Naive thymus-derived CD4-positive, alpha-beta T cell (primary cell): ENCODE measurements at regions not wholly inside any gene's neighbourhood (a gene's known extent, or its start where the extent isn't known, plus 50 kb on each side); places are given as distances from the start of the nearest gene placed in this dataset.
"Not testable (repeated sequence)": the region's sequence is repeated elsewhere in the genome, so short reads cannot be mapped to it uniquely, and the experiment has no call there.

Source experiments
- ATAC-seq: fragments of 150-1000 bp; cut with Tn5 transposase; 2 replicates; pipeline ENCODE4 v1.10.0; 2021; ENCODE audit warnings: mild to moderate bottlenecking, moderate library complexity
- CTCF ChIA-PET: fragments of 350-600 bp; sonication (Branson Sonifier 250); formaldehyde crosslinking; loops from one replicate; lab custom pipeline; 2021; ENCODE audit warnings: antibody characterized with exemption; lab: Charles Lee
- POLR2A ChIA-PET: fragments of 350-600 bp; sonication (Branson Sonifier 250); formaldehyde crosslinking; loops from one replicate; lab custom pipeline; 2021; ENCODE audit warnings: antibody characterized with exemption, inconsistent platforms; lab: Charles Lee
- DNase-seq, 9 donors: peaks; one replicate each; pipeline versions ENCODE4 v3.0.0 to v3.0.0-alpha.2; 2020 to 2022; ENCODE audit warnings: mixed read lengths in 1 of 9
- H3K27ac ChIP-seq: one replicate; pipeline ENCODE4 v1.7.0; 2013; ENCODE audit warnings: mild to moderate bottlenecking, low read depth, low read length, moderate library complexity
- H3K27me3 ChIP-seq, 2 donors: one replicate each; pipeline ENCODE4 v1.7.0; 2013; ENCODE audit warnings: low read length in 2 of 2, mild to moderate bottlenecking in 2 of 2, moderate library complexity in 2 of 2; ENCODE audit not compliant: control insufficient read depth in 2 of 2, insufficient read depth in 2 of 2
- H3K36me3 ChIP-seq, 3 experiments: 1 replicate in 2 of 3; 2 replicates in 1 of 3; pipeline ENCODE4 v1.7.0; 2013; ENCODE audit warnings: low read length in 3 of 3, mild to moderate bottlenecking in 3 of 3, moderate library complexity in 1 of 3; ENCODE audit not compliant: insufficient read depth in 3 of 3, control insufficient read depth in 2 of 3
- H3K4me1 ChIP-seq, 2 donors: one replicate each; pipeline ENCODE4 v1.7.0; 2013; ENCODE audit warnings: low read length in 2 of 2, mild to moderate bottlenecking in 2 of 2, moderate library complexity in 1 of 2; ENCODE audit not compliant: control insufficient read depth in 2 of 2, insufficient read depth in 2 of 2
- H3K4me3 ChIP-seq: 2 replicates; pipeline ENCODE4 v1.7.0; 2013; ENCODE audit warnings: mild to moderate bottlenecking, low read length
- H3K9me3 ChIP-seq, 3 experiments: 1 replicate in 2 of 3; 2 replicates in 1 of 3; pipeline ENCODE4 v1.7.0; 2013; ENCODE audit warnings: low read length in 3 of 3; ENCODE audit not compliant: control insufficient read depth in 2 of 3
- H3K27ac Mint-ChIP-seq, 9 donors: one replicate each; pipeline ENCODE4 v1.8.0; 2020 to 2022; ENCODE audit warnings: mixed read lengths in 9 of 9, mild to moderate bottlenecking in 8 of 9, moderate library complexity in 5 of 9, inconsistent platforms in 2 of 9
- H3K27me3 Mint-ChIP-seq, 5 donors: one replicate each; pipeline ENCODE4 v1.8.0; 2021 to 2022; ENCODE audit warnings: mixed read lengths in 5 of 5, mild to moderate bottlenecking in 1 of 5
- H3K36me3 Mint-ChIP-seq, 5 donors: one replicate each; pipeline ENCODE4 v1.8.0; 2020 to 2022; ENCODE audit warnings: mixed read lengths in 5 of 5, mild to moderate bottlenecking in 3 of 5, inconsistent platforms in 1 of 5
- H3K4me1 Mint-ChIP-seq, 7 donors: one replicate each; pipeline ENCODE4 v1.8.0; 2020 to 2022; ENCODE audit warnings: mixed read lengths in 7 of 7, mild to moderate bottlenecking in 3 of 7, inconsistent platforms in 1 of 7
- H3K4me3 Mint-ChIP-seq, 10 donors: one replicate each; pipeline ENCODE4 v1.8.0; 2020 to 2022; ENCODE audit warnings: mild to moderate bottlenecking in 10 of 10, mixed read lengths in 10 of 10, moderate library complexity in 6 of 10, inconsistent platforms in 2 of 10
- H3K9me3 Mint-ChIP-seq, 11 donors: one replicate each; pipeline ENCODE4 v1.8.0; 2020 to 2022; ENCODE audit warnings: mixed read lengths in 11 of 11, mild to moderate bottlenecking in 4 of 11, inconsistent platforms in 1 of 11, moderate library complexity in 1 of 11
- intact Hi-C, 2 donors: fragments of 100-400 bp; cut with micrococcal nuclease; formaldehyde crosslinking; loops; one replicate each; pipeline ENCODE4 v1.15.1; 2023

- H3K4me3 ChIP-seq, H3K36me3 ChIP-seq, DNase-seq, POLR2A ChIA-PET, H3K4me1 Mint-ChIP-seq, CTCF ChIA-PET, H3K27me3 ChIP-seq, H3K4me3 Mint-ChIP-seq, H3K27ac Mint-ChIP-seq, H3K4me1 ChIP-seq, ATAC-seq, intact Hi-C loops, H3K27ac ChIP-seq, H3K9me3 ChIP-seq: not testable (repeated sequence)
- peaks cover 0 to 12% (median 0%) of the 10 kb centered on the region in 5 donors for H3K36me3 Mint-ChIP-seq
- peaks cover 30 to 54% (median 43%) of the 10 kb centered on the region in 5 donors for H3K27me3 Mint-ChIP-seq
- peaks cover 0 to 19% (median 8%) of the 10 kb centered on the region in 11 donors for H3K9me3 Mint-ChIP-seq
Measured at GRCh38 chr9:767061-767561, 74.4 kb upstream of the DMRT1 start.

- peaks cover 0 to 32% (median 15%) of the 10 kb centered on the region in 11 donors for H3K9me3 Mint-ChIP-seq
- Histone ChIP-seq H3K9me3 (no peaks in the 10 kb centered on the region), H3K27ac (no peak overlapping the region), H3K4me1 (no peaks in the 10 kb centered on the region), H3K4me3 (no peak overlapping the region), H3K36me3 (no peaks in the 10 kb centered on the region), H3K27me3 (no peaks in the 10 kb centered on the region)
- CTCF ChIA-PET: no interaction called here
- intact Hi-C loops: no loop called here
- H3K27ac Mint-ChIP-seq: no peak overlapping the region
- ATAC-seq (no peak), DNase-seq (no peak)
- no peak overlapping the region for H3K4me3 Mint-ChIP-seq
- H3K4me1 Mint-ChIP-seq: peaks cover 0 to 2% (median 0%) of the 10 kb centered on the region in 7 donors
- H3K36me3 Mint-ChIP-seq: peaks cover 0 to 7% (median 0%) of the 10 kb centered on the region in 5 donors
- POLR2A ChIA-PET: no interaction called here
- peaks cover 2 to 48% (median 26%) of the 10 kb centered on the region in 5 donors for H3K27me3 Mint-ChIP-seq
Measured at GRCh38 chr9:776086-776485, 65.4 kb upstream of the DMRT1 start.

- Histone ChIP-seq H3K4me3 (no peak overlapping the region), H3K27me3 (no peaks in the 10 kb centered on the region), H3K4me1 (no peaks in the 10 kb centered on the region), H3K27ac (no peak overlapping the region), H3K36me3 (no peaks in the 10 kb centered on the region), H3K9me3 (no peaks in the 10 kb centered on the region)
- CTCF ChIA-PET: interaction anchor here (0.7 kb wide), 1 partner anchor 331 kb away, joined by 3 read pairs; no protein-coding TSS in a partner anchor
- Mint-ChIP-seq H3K4me1 (no peaks in the 10 kb centered on the region), H3K36me3 (peaks cover 0 to 7% (median 0%) of the 10 kb centered on the region in 5 donors), H3K9me3 (peaks cover 0 to 32% (median 14%) of the 10 kb centered on the region in 11 donors), H3K27ac (no peak overlapping the region), H3K4me3 (no peak overlapping the region), H3K27me3 (peaks cover 2 to 47% (median 26%) of the 10 kb centered on the region in 5 donors)
- DNase-seq: no peak
- ATAC-seq: no peak
- intact Hi-C loops: no loop called here
- POLR2A ChIA-PET: no interaction called here
Measured at GRCh38 chr9:777978-778377, 63.5 kb upstream of the DMRT1 start.

GRCh38 chr9:784202-784601, 57.3 kb upstream of the DMRT1 start:
- H3K27ac ChIP-seq: no peak overlapping the region
- Mint-ChIP-seq H3K27ac (no peak overlapping the region), H3K27me3 (peaks cover 2 to 22% (median 7%) of the 10 kb centered on the region in 5 donors), H3K9me3 (peaks cover 0 to 4% (median 0%) of the 10 kb centered on the region in 11 donors), H3K4me3 (no peak overlapping the region), H3K36me3 (no peaks in the 10 kb centered on the region), H3K4me1 (no peaks in the 10 kb centered on the region)
- ChIA-PET POLR2A (no interaction called here), CTCF (no interaction called here)
- H3K4me1 ChIP-seq: no peaks in the 10 kb centered on the region
- no peaks in the 10 kb centered on the region for H3K9me3 ChIP-seq
- H3K27me3 ChIP-seq: no peaks in the 10 kb centered on the region
- intact Hi-C loops: no loop called here
- H3K36me3 ChIP-seq: no peaks in the 10 kb centered on the region
- DNase-seq: no peak
- ATAC-seq: no peak
- H3K4me3 ChIP-seq: no peak overlapping the region

- H3K4me3 Mint-ChIP-seq: no peak overlapping the region
- no peak for ATAC-seq
- no peaks in the 10 kb centered on the region for H3K36me3 Mint-ChIP-seq
- Histone ChIP-seq H3K27ac (no peak overlapping the region), H3K9me3 (no peaks in the 10 kb centered on the region), H3K4me3 (no peak overlapping the region), H3K27me3 (no peaks in the 10 kb centered on the region), H3K4me1 (no peaks in the 10 kb centered on the region), H3K36me3 (no peaks in the 10 kb centered on the region)
- no peak for DNase-seq
- peaks cover 0 to 17% (median 4%) of the 10 kb centered on the region in 5 donors for H3K27me3 Mint-ChIP-seq
- ChIA-PET POLR2A (no interaction called here), CTCF (no interaction called here)
- no peak overlapping the region for H3K27ac Mint-ChIP-seq
- intact Hi-C loops: no loop called here
- H3K9me3 Mint-ChIP-seq: peaks cover 0 to 2% (median 0%) of the 10 kb centered on the region in 11 donors
- no peaks in the 10 kb centered on the region for H3K4me1 Mint-ChIP-seq
Measured at GRCh38 chr9:784916-785315, 56.6 kb upstream of the DMRT1 start.

- CTCF ChIA-PET: no interaction called here
- H3K4me1 Mint-ChIP-seq: no peaks in the 10 kb centered on the region
Measured at GRCh38 chr9:785997-786396, 55.5 kb upstream of the DMRT1 start.

GRCh38 chr9:786405-786804, 55.1 kb upstream of the DMRT1 start:
- H3K36me3 Mint-ChIP-seq: no peaks in the 10 kb centered on the region
- H3K4me1 Mint-ChIP-seq: no peaks in the 10 kb centered on the region
- ATAC-seq (no peak), DNase-seq (no peak)
- H3K27me3 Mint-ChIP-seq: peaks cover 0 to 11% (median 0%) of the 10 kb centered on the region in 5 donors
- POLR2A ChIA-PET: no interaction called here
- Histone ChIP-seq H3K36me3 (no peaks in the 10 kb centered on the region), H3K27ac (no peak overlapping the region), H3K4me3 (no peak overlapping the region), H3K4me1 (no peaks in the 10 kb centered on the region), H3K27me3 (no peaks in the 10 kb centered on the region), H3K9me3 (no peaks in the 10 kb centered on the region)
- no peaks in the 10 kb centered on the region for H3K9me3 Mint-ChIP-seq
- no peak overlapping the region for H3K27ac Mint-ChIP-seq
- intact Hi-C loops: no loop called here
- CTCF ChIA-PET: no interaction called here
- no peak overlapping the region for H3K4me3 Mint-ChIP-seq

More at GRCh38 chr9:785997-786396, 55.5 kb upstream of the DMRT1 start:
- Histone ChIP-seq H3K4me3 (no peak overlapping the region), H3K4me1 (no peaks in the 10 kb centered on the region), H3K27ac (no peak overlapping the region), H3K36me3 (no peaks in the 10 kb centered on the region), H3K9me3 (no peaks in the 10 kb centered on the region), H3K27me3 (no peaks in the 10 kb centered on the region)
- ATAC-seq (no peak), DNase-seq (no peak)
- intact Hi-C loops: no loop called here
- Mint-ChIP-seq H3K36me3 (no peaks in the 10 kb centered on the region), H3K9me3 (no peaks in the 10 kb centered on the region), H3K4me3 (no peak overlapping the region), H3K27me3 (peaks cover 0 to 13% (median 0%) of the 10 kb centered on the region in 5 donors), H3K27ac (no peak overlapping the region)
- POLR2A ChIA-PET: no interaction called here
